ENCODE measurements at regions not wholly inside any gene's neighbourhood (a gene's known extent, or its start where the extent isn't known, plus 50 kb on each side); places are given as distances from the start of the nearest gene placed in this dataset.

GRCh38 chr5:105849701-105850100 lies 1821.0 kb downstream of the EFNA5 start:
- no peak for DNase-seq
- Mint-ChIP-seq H3K4me1 (ENCODE audit: low read depth, unreplicated experiment) (no peaks in the 10 kb centered on the region), H3K4me3 (ENCODE audit: low read depth, unreplicated experiment) (no peak overlapping the region), H3K36me3 (ENCODE audit: insufficient read depth, unreplicated experiment) (no peaks in the 10 kb centered on the region), H3K27me3 (ENCODE audit: unreplicated experiment) (no peaks in the 10 kb centered on the region), H3K27ac (ENCODE audit: unreplicated experiment) (no peak overlapping the region), H3K9me3 (ENCODE audit: low read depth, unreplicated experiment) (no peaks in the 10 kb centered on the region)
- intact Hi-C loops (cut with micrococcal nuclease; ENCODE audit: unreplicated experiment) = no loop called here
- no peak for TF ChIP-seq CTCF (IDR thresholded peaks at IDR 0.05; ENCODE audit: unreplicated experiment)
- BruUV-seq (replicated peaks) = no TSS peak
- CTCF ChIA-PET = no interaction called here

- CTCF ChIA-PET = no interaction called here
- Mint-ChIP-seq H3K9me3 (ENCODE audit: low read depth, unreplicated experiment) (peaks cover 8% of the 10 kb centered on the region), H3K27ac (ENCODE audit: unreplicated experiment) (no peak overlapping the region), H3K4me1 (ENCODE audit: low read depth, unreplicated experiment) (no peaks in the 10 kb centered on the region), H3K27me3 (ENCODE audit: unreplicated experiment) (no peaks in the 10 kb centered on the region), H3K4me3 (ENCODE audit: low read depth, unreplicated experiment) (no peak overlapping the region), H3K36me3 (ENCODE audit: insufficient read depth, unreplicated experiment) (no peaks in the 10 kb centered on the region)
- no peak for DNase-seq
- no peak for TF ChIP-seq CTCF (IDR thresholded peaks at IDR 0.05; ENCODE audit: unreplicated experiment)
- no TSS peak for BruUV-seq (replicated peaks)
- intact Hi-C loops (cut with micrococcal nuclease; ENCODE audit: unreplicated experiment) = no loop called here
These were observed 1829.9 kb downstream of the EFNA5 start for GRCh38 chr5:105840800-105841199.

GRCh38 chr5:105836887-105837286 lies 1833.8 kb downstream of the EFNA5 start:
- DNase-seq = no peak
- no peaks in the 10 kb centered on the region for H3K4me1 Mint-ChIP-seq (ENCODE audit: low read depth, unreplicated experiment)
- H3K27ac Mint-ChIP-seq (ENCODE audit: unreplicated experiment) = no peak overlapping the region
- no peak for TF ChIP-seq CTCF (IDR thresholded peaks at IDR 0.05; ENCODE audit: unreplicated experiment)
- BruUV-seq (replicated peaks) = no TSS peak
- no peaks in the 10 kb centered on the region for H3K36me3 Mint-ChIP-seq (ENCODE audit: insufficient read depth, unreplicated experiment)
- peaks cover 8% of the 10 kb centered on the region for H3K9me3 Mint-ChIP-seq (ENCODE audit: low read depth, unreplicated experiment)
- no peak overlapping the region for H3K4me3 Mint-ChIP-seq (ENCODE audit: low read depth, unreplicated experiment)
- no peaks in the 10 kb centered on the region for H3K27me3 Mint-ChIP-seq (ENCODE audit: unreplicated experiment)
- intact Hi-C loops (cut with micrococcal nuclease; ENCODE audit: unreplicated experiment) = no loop called here
- CTCF ChIA-PET = no interaction called here

GRCh38 chr5:105836268-105836667 lies 1834.5 kb downstream of the EFNA5 start:
- DNase-seq = no peak
- H3K4me3 Mint-ChIP-seq (ENCODE audit: low read depth, unreplicated experiment) = no peak overlapping the region
- H3K27me3 Mint-ChIP-seq (ENCODE audit: unreplicated experiment) = no peaks in the 10 kb centered on the region
- peaks cover 8% of the 10 kb centered on the region for H3K9me3 Mint-ChIP-seq (ENCODE audit: low read depth, unreplicated experiment)
- H3K4me1 Mint-ChIP-seq (ENCODE audit: low read depth, unreplicated experiment) = no peaks in the 10 kb centered on the region
- no peak for TF ChIP-seq CTCF (IDR thresholded peaks at IDR 0.05; ENCODE audit: unreplicated experiment)
- H3K27ac Mint-ChIP-seq (ENCODE audit: unreplicated experiment) = no peak overlapping the region
- no peaks in the 10 kb centered on the region for H3K36me3 Mint-ChIP-seq (ENCODE audit: insufficient read depth, unreplicated experiment)
- no TSS peak for BruUV-seq (replicated peaks)
- intact Hi-C loops (cut with micrococcal nuclease; ENCODE audit: unreplicated experiment) = no loop called here
- CTCF ChIA-PET = no interaction called here

GRCh38 chr5:105828821-105829220 lies 1841.9 kb downstream of the EFNA5 start:
- Mint-ChIP-seq H3K27me3 (ENCODE audit: unreplicated experiment) (no peaks in the 10 kb centered on the region), H3K27ac (ENCODE audit: unreplicated experiment) (no peak overlapping the region), H3K36me3 (ENCODE audit: insufficient read depth, unreplicated experiment) (no peaks in the 10 kb centered on the region), H3K4me3 (ENCODE audit: low read depth, unreplicated experiment) (no peak overlapping the region), H3K9me3 (ENCODE audit: low read depth, unreplicated experiment) (no peaks in the 10 kb centered on the region), H3K4me1 (ENCODE audit: low read depth, unreplicated experiment) (no peaks in the 10 kb centered on the region)
- intact Hi-C loops (cut with micrococcal nuclease; ENCODE audit: unreplicated experiment) = no loop called here
- CTCF ChIA-PET = interaction anchor here (1.5 kb wide), 1 partner anchor 13 kb away, joined by 4 read pairs; no protein-coding TSS in a partner anchor
- no peak for DNase-seq
- no peak for TF ChIP-seq CTCF (IDR thresholded peaks at IDR 0.05; ENCODE audit: unreplicated experiment)
- no TSS peak for BruUV-seq (replicated peaks)

Data from Calu3 (cell line).